SK-N-SH treated with all-trans-retinoic acid at 6 μM for 48 hours (cell line): ENCODE measurements at regions not wholly inside any gene's neighbourhood (a gene's known extent, or its start where the extent isn't known, plus 50 kb on each side); places are given as distances from the start of the nearest gene placed in this dataset.

ENCODE experiments used
- ATAC-seq: fragments of 200-7000 bp; cut with Tn5 transposase; 3 replicates; pipeline ENCODE4 v1.9.1; 2020; ENCODE audit warnings: mild to moderate bottlenecking, moderate library complexity
- ARNTL ChIP-seq: fragments of 450-650 bp; formaldehyde crosslinking; IDR thresholded peaks from 2 replicates; pipeline ENCODE4 v1.5.0; 2020; ENCODE audit warnings: low read depth, mild to moderate bottlenecking, moderate library complexity, borderline replicate concordance
- BACH2 ChIP-seq: fragments of 250-450 bp; sonication (Bioruptor Pico); IDR thresholded peaks from 2 replicates; pipeline ENCODE4 v1.9.0; 2021; ENCODE audit warnings: mild to moderate bottlenecking, borderline replicate concordance
- CREB5 ChIP-seq: fragments of 250-450 bp; sonication (Bioruptor Pico); IDR thresholded peaks from 2 replicates; pipeline ENCODE4 v1.5.1; 2020; ENCODE audit warnings: low read depth, mild to moderate bottlenecking, moderate library complexity
- CSDC2 ChIP-seq: fragments of 250-450 bp; sonication (Bioruptor Pico); IDR thresholded peaks from 2 replicates; pipeline ENCODE4 v1.5.0; 2020; ENCODE audit warnings: mild to moderate bottlenecking, moderate library complexity
- CSRNP3 ChIP-seq: fragments of 250-450 bp; sonication (Bioruptor Pico); IDR thresholded peaks from 2 replicates; pipeline ENCODE4 v1.5.1; 2021; ENCODE audit warnings: mild to moderate bottlenecking, moderate library complexity
- ESRRG ChIP-seq: fragments of 250-450 bp; sonication (Bioruptor Pico); IDR thresholded peaks from 2 replicates; pipeline ENCODE4 v1.6.1; 2021; ENCODE audit warnings: mild to moderate bottlenecking
- GLIS3 ChIP-seq: fragments of 250-450 bp; sonication (Bioruptor Pico); IDR thresholded peaks from 2 replicates; pipeline ENCODE4 v1.5.0; 2020; ENCODE audit warnings: mild to moderate bottlenecking, moderate library complexity
- ISL1 ChIP-seq: fragments of 250-450 bp; sonication (Bioruptor Pico); IDR thresholded peaks from 2 replicates; pipeline ENCODE4 v2.1.2; 2022; ENCODE audit warnings: mild to moderate bottlenecking, moderate library complexity
- OSR1 ChIP-seq: fragments of 250-450 bp; sonication (Bioruptor Pico); IDR thresholded peaks from 2 replicates; pipeline ENCODE4 v1.8.0; 2022; ENCODE audit warnings: moderate library complexity, mild to moderate bottlenecking, inconsistent platforms
- PATZ1 ChIP-seq: fragments of 250-450 bp; sonication (Bioruptor Pico); IDR thresholded peaks from 2 replicates; pipeline ENCODE4 v1.8.0; 2020; ENCODE audit warnings: mild to moderate bottlenecking, moderate library complexity, borderline replicate concordance
- POU6F1 ChIP-seq: fragments of 250-450 bp; sonication (Bioruptor Pico); IDR thresholded peaks from 2 replicates; pipeline ENCODE4 v1.8.0; 2021; ENCODE audit warnings: low read depth, mild to moderate bottlenecking, moderate library complexity, borderline replicate concordance
- PPARA ChIP-seq: fragments of 250-450 bp; sonication (Bioruptor Pico); IDR thresholded peaks from 2 replicates; pipeline ENCODE4 v1.5.0; 2020; ENCODE audit warnings: mild to moderate bottlenecking, borderline replicate concordance
- RARB ChIP-seq: fragments of 250-450 bp; sonication (Bioruptor Pico); IDR thresholded peaks from 2 replicates; pipeline ENCODE4 v1.8.0; 2021; ENCODE audit warnings: mild to moderate bottlenecking, moderate library complexity
- SNAI2 ChIP-seq: fragments of 250-450 bp; sonication (Bioruptor Pico); IDR thresholded peaks from 2 replicates; pipeline ENCODE4 v1.5.0; 2020; ENCODE audit warnings: mild to moderate bottlenecking, moderate library complexity
- TCF4 ChIP-seq: fragments of 250-450 bp; sonication (Bioruptor Pico); IDR thresholded peaks from 2 replicates; pipeline ENCODE4 v1.8.0; 2021; ENCODE audit warnings: mild to moderate bottlenecking, moderate library complexity, borderline replicate concordance
- TOX ChIP-seq: fragments of 250-450 bp; sonication (Bioruptor Pico); IDR thresholded peaks from 2 replicates; pipeline ENCODE4 v1.8.0; 2021; ENCODE audit warnings: mild to moderate bottlenecking, moderate library complexity, borderline replicate concordance
- TSHZ2 ChIP-seq: fragments of 250-450 bp; sonication (Bioruptor Pico); IDR thresholded peaks from 2 replicates; pipeline ENCODE4 v1.5.0; 2020; ENCODE audit warnings: mild to moderate bottlenecking, moderate library complexity
- ZC3H10 ChIP-seq: fragments of 250-450 bp; sonication (Bioruptor Pico); IDR thresholded peaks from 2 replicates; pipeline ENCODE4 v1.5.1; 2021; ENCODE audit warnings: mild to moderate bottlenecking, moderate library complexity
- ZFP3 ChIP-seq: fragments of 250-450 bp; sonication (Bioruptor Pico); IDR thresholded peaks from 2 replicates; pipeline ENCODE4 v1.5.0; 2020; ENCODE audit warnings: mild to moderate bottlenecking, moderate library complexity
- ZNF565 ChIP-seq: fragments of 450-650 bp; formaldehyde crosslinking; conservative IDR thresholded peaks from 2 replicates; pipeline ENCODE4 v1.5.0; 2020; ENCODE audit warnings: low read depth, mild to moderate bottlenecking, moderate library complexity
- ZNF8 ChIP-seq: fragments of 450-650 bp; formaldehyde crosslinking; IDR thresholded peaks from 2 replicates; pipeline ENCODE4 v1.5.0; 2020; ENCODE audit warnings: mild to moderate bottlenecking, moderate library complexity

GRCh38 chr20:57087102-57087501, 179.3 kb downstream of the BMP7 start:
- no peak for TF ChIP-seq ESRRG (CRISPR knock-in tag)
- no peak for TF ChIP-seq BACH2 (CRISPR knock-in tag)
- no peak for TF ChIP-seq TOX
- TF ChIP-seq ARNTL (CRISPR knock-in tag): no peak
- TF ChIP-seq ZNF565 (CRISPR knock-in tag): no peak
- TF ChIP-seq SNAI2: no peak
- no peak for TF ChIP-seq ZNF8 (CRISPR knock-in tag)
- no peak for TF ChIP-seq CSDC2 (CRISPR knock-in tag)
- no peak for TF ChIP-seq TCF4 (CRISPR knock-in tag)
- TF ChIP-seq CSRNP3 (CRISPR knock-in tag): no peak
- no peak for TF ChIP-seq TSHZ2
- no peak for TF ChIP-seq PPARA (CRISPR knock-in tag)
- TF ChIP-seq ZFP3 (CRISPR knock-in tag): no peak
- no peak for TF ChIP-seq PATZ1 (CRISPR knock-in tag)
- no peak for TF ChIP-seq ISL1
- no peak for TF ChIP-seq OSR1 (CRISPR knock-in tag)
- TF ChIP-seq RARB (CRISPR knock-in tag): no peak

GRCh38 chr20:57087705-57088104, 178.7 kb downstream of the BMP7 start:
- no peak for ATAC-seq
- TF ChIP-seq PATZ1 (CRISPR knock-in tag): no peak
- no peak for TF ChIP-seq ARNTL (CRISPR knock-in tag)
- TF ChIP-seq ZNF8 (CRISPR knock-in tag): no peak
- no peak for TF ChIP-seq RARB (CRISPR knock-in tag)
- no peak for TF ChIP-seq ZC3H10 (CRISPR knock-in tag)

More at GRCh38 chr20:57087102-57087501, 179.3 kb downstream of the BMP7 start:
- ATAC-seq: no peak

- no peak for ATAC-seq
- TF ChIP-seq TSHZ2 (no peak), ZNF565 (CRISPR knock-in tag) (no peak), RARB (CRISPR knock-in tag) (no peak), OSR1 (CRISPR knock-in tag) (no peak), CREB5 (no peak), GLIS3 (CRISPR knock-in tag) (no peak), ZC3H10 (CRISPR knock-in tag) (no peak), CSDC2 (CRISPR knock-in tag) (no peak), POU6F1 (CRISPR knock-in tag) (no peak), TCF4 (CRISPR knock-in tag) (no peak), BACH2 (CRISPR knock-in tag) (no peak), PATZ1 (CRISPR knock-in tag) (no peak), PPARA (CRISPR knock-in tag) (no peak), SNAI2 (no peak)
These were observed 178.0 kb downstream of the BMP7 start for GRCh38 chr20:57088436-57088835.
